ENCODE measurements at regions not wholly inside any gene's neighbourhood (a gene's known extent, or its start where the extent isn't known, plus 50 kb on each side); places are given as distances from the start of the nearest gene placed in this dataset.

GRCh38 chr3:8238432-8238831 lies 263.2 kb upstream of the LMCD1 start:
- Histone ChIP-seq H3K4me3 (no peak overlapping the region), H3K27me3 (no peaks in the 10 kb centered on the region), H3K36me3 (no peaks in the 10 kb centered on the region), H3K4me1 (no peaks in the 10 kb centered on the region), H3K27ac (no peak overlapping the region), H3K9me3 (peaks cover 0 to 3% of the 10 kb centered on the region in 2 donors)
- 50 to 78% methylated on average over 1 of the region's 1 CpG for WGBS, 2 donors (ENCODE audit: low coverage in 1 of 2)
- TF ChIP-seq EP300 (IDR thresholded peaks at IDR 0.05; ENCODE audit: low read depth), result no peak
- TF ChIP-seq POLR2AphosphoS5 (IDR thresholded peaks at IDR 0.05), result no peak
- TF ChIP-seq POLR2A (IDR thresholded peaks at IDR 0.05), result no peak
- TF ChIP-seq CTCF (IDR thresholded peaks at IDR 0.05), result no peak
- DNase-seq, result no peak
- in situ Hi-C loops (cut with MboI; ENCODE audit: low pct_ligation_motif_present in 1 of 4, low pct_unique_long_range_greater_than_20kb in 1 of 4, low sequenced_read_pairs in 3 of 4), result no loop called here
- intact Hi-C loops (cut with DNase I; ENCODE audit: low total_unique reads), result no loop called here

GRCh38 chr3:8239095-8239494 lies 262.5 kb upstream of the LMCD1 start:
- H3K27ac ChIP-seq, result no peak overlapping the region
- WGBS, 2 donors (ENCODE audit: low coverage in 1 of 2), result 70 to 89% methylated on average over 1 to 2 of the region's 2 CpGs
- H3K4me3 ChIP-seq, result no peak overlapping the region
- in situ Hi-C loops (cut with MboI; ENCODE audit: low pct_ligation_motif_present in 1 of 4, low pct_unique_long_range_greater_than_20kb in 1 of 4, low sequenced_read_pairs in 3 of 4), result no loop called here
- no peak for TF ChIP-seq POLR2AphosphoS5 (IDR thresholded peaks at IDR 0.05)
- no peak for TF ChIP-seq EP300 (IDR thresholded peaks at IDR 0.05; ENCODE audit: low read depth)
- TF ChIP-seq CTCF (IDR thresholded peaks at IDR 0.05), result no peak
- TF ChIP-seq POLR2A (IDR thresholded peaks at IDR 0.05), result no peak
- H3K9me3 ChIP-seq, result peaks cover 0 to 3% of the 10 kb centered on the region in 2 donors
- no peaks in the 10 kb centered on the region for H3K4me1 ChIP-seq
- intact Hi-C loops (cut with DNase I; ENCODE audit: low total_unique reads), result no loop called here
- no peak for DNase-seq
- no peaks in the 10 kb centered on the region for H3K27me3 ChIP-seq
- H3K36me3 ChIP-seq, result no peaks in the 10 kb centered on the region

GRCh38 chr3:8239718-8240695 lies 261.6 kb upstream of the LMCD1 start:
- no peak for TF ChIP-seq POLR2A (IDR thresholded peaks at IDR 0.05)
- peak; percentile 56 to 79 (median 65) for TF ChIP-seq CTCF (IDR thresholded peaks at IDR 0.05)
- intact Hi-C loops (cut with DNase I; ENCODE audit: low total_unique reads), result no loop called here

GRCh38 chr3:8246070-8246469 lies 255.6 kb upstream of the LMCD1 start:
- TF ChIP-seq POLR2AphosphoS5 (IDR thresholded peaks at IDR 0.05) (no peak), CTCF (IDR thresholded peaks at IDR 0.05) (no peak), POLR2A (IDR thresholded peaks at IDR 0.05) (no peak), EP300 (IDR thresholded peaks at IDR 0.05; ENCODE audit: low read depth) (no peak)
- no peak for DNase-seq
- WGBS, 2 donors (ENCODE audit: low coverage in 1 of 2), result 48 to 100% methylated on average over 1 to 2 of the region's 2 CpGs
- Histone ChIP-seq H3K36me3 (no peaks in the 10 kb centered on the region), H3K4me1 (no peaks in the 10 kb centered on the region), H3K9me3 (peaks cover 0 to 3% of the 10 kb centered on the region in 2 donors), H3K27ac (no peak overlapping the region), H3K27me3 (no peaks in the 10 kb centered on the region), H3K4me3 (no peak overlapping the region)
- in situ Hi-C loops (cut with MboI; ENCODE audit: low pct_ligation_motif_present in 1 of 4, low pct_unique_long_range_greater_than_20kb in 1 of 4, low sequenced_read_pairs in 3 of 4) (no loop called here), intact Hi-C loops (cut with DNase I; ENCODE audit: low total_unique reads) (no loop called here)

More at GRCh38 chr3:8239718-8240695, 261.6 kb upstream of the LMCD1 start:
- 72 to 73% methylated on average over 3 to 4 of the region's 4 CpGs for whole genome bisulfite sequencing, 2 donors (ENCODE audit: low coverage in 1 of 2)
- H3K4me1 ChIP-seq, result no peaks in the 10 kb centered on the region
- no peak overlapping the region for H3K27ac ChIP-seq
- no peaks in the 10 kb centered on the region for H3K27me3 ChIP-seq
- no peak overlapping the region for H3K4me3 ChIP-seq
- no peaks in the 10 kb centered on the region for H3K36me3 ChIP-seq
- peaks cover 0 to 3% of the 10 kb centered on the region in 2 donors for H3K9me3 ChIP-seq
- in situ Hi-C loops (cut with MboI; ENCODE audit: low pct_ligation_motif_present in 1 of 4, low pct_unique_long_range_greater_than_20kb in 1 of 4, low sequenced_read_pairs in 3 of 4), result no loop called here
- DNase-seq, result peak; percentile 9
